ENCODE measurements at regions not wholly inside any gene's neighbourhood (a gene's known extent, or its start where the extent isn't known, plus 50 kb on each side); places are given as distances from the start of the nearest gene placed in this dataset.

GRCh38 chrX:11039926-11040325 is 71.2 kb upstream of the HCCS start:
- Histone ChIP-seq H3K79me2 (ENCODE audit: control insufficient read depth, low read length) (no peaks in the 10 kb centered on the region), H3K4me2 (ENCODE audit: low read length) (no peak overlapping the region), H4K20me1 (ENCODE audit: control insufficient read depth, insufficient read depth, low read depth, low read length) (no peaks in the 10 kb centered on the region), H3K27me3 (ENCODE audit: control insufficient read depth, low read length) (no peaks in the 10 kb centered on the region), H3K4me1 (ENCODE audit: control insufficient read depth, low read length) (no peaks in the 10 kb centered on the region), H3K9me3 (ENCODE audit: control insufficient read depth, insufficient read depth, low read length) (no peaks in the 10 kb centered on the region), H3F3A (ENCODE audit: control insufficient read depth, insufficient read depth) (no peaks in the 10 kb centered on the region), H3K9me2 (replicated peaks; ENCODE audit: control insufficient read depth, low read length) (no peaks in the 10 kb centered on the region), H3K27ac (ENCODE audit: low read depth, low read length) (no peak overlapping the region), H3K4me3 (ENCODE audit: low read length) (no peak overlapping the region), H3K36me3 (ENCODE audit: control insufficient read depth, low read length) (no peaks in the 10 kb centered on the region)
- TF ChIP-seq CTCF (IDR thresholded peaks at IDR 0.05; ENCODE audit: low read depth, low read length, poor library complexity, severe bottlenecking) (no peak), EZH2phosphoT487 (IDR thresholded peaks at IDR 0.05; ENCODE audit: borderline replicate concordance, low read length) (no peak)

- H3K9me2 ChIP-seq (replicated peaks; ENCODE audit: control insufficient read depth, low read length), result no peaks in the 10 kb centered on the region
- no peak overlapping the region for H3K27ac ChIP-seq (ENCODE audit: low read depth, low read length)
- no peaks in the 10 kb centered on the region for H3K27me3 ChIP-seq (ENCODE audit: control insufficient read depth, low read length)
- H4K20me1 ChIP-seq (ENCODE audit: control insufficient read depth, insufficient read depth, low read depth, low read length), result no peaks in the 10 kb centered on the region
- TF ChIP-seq CTCF (IDR thresholded peaks at IDR 0.05; ENCODE audit: low read depth, low read length, poor library complexity, severe bottlenecking) (no peak), EZH2phosphoT487 (IDR thresholded peaks at IDR 0.05; ENCODE audit: borderline replicate concordance, low read length) (no peak)
- H3K36me3 ChIP-seq (ENCODE audit: control insufficient read depth, low read length), result no peaks in the 10 kb centered on the region
- no peak overlapping the region for H3K4me2 ChIP-seq (ENCODE audit: low read length)
- H3K4me1 ChIP-seq (ENCODE audit: control insufficient read depth, low read length), result no peaks in the 10 kb centered on the region
- no peaks in the 10 kb centered on the region for H3K79me2 ChIP-seq (ENCODE audit: control insufficient read depth, low read length)
- H3F3A ChIP-seq (ENCODE audit: control insufficient read depth, insufficient read depth), result no peaks in the 10 kb centered on the region
- H3K9me3 ChIP-seq (ENCODE audit: control insufficient read depth, insufficient read depth, low read length), result no peaks in the 10 kb centered on the region
- no peak overlapping the region for H3K4me3 ChIP-seq (ENCODE audit: low read length)
Observed at GRCh38 chrX:11040405-11040804, 70.7 kb upstream of the HCCS start.

GRCh38 chrX:11040996-11041395 is 70.1 kb upstream of the HCCS start:
- Histone ChIP-seq H3K4me3 (ENCODE audit: low read length) (no peak overlapping the region), H3K4me2 (ENCODE audit: low read length) (no peak overlapping the region), H3K36me3 (ENCODE audit: control insufficient read depth, low read length) (no peaks in the 10 kb centered on the region), H3F3A (ENCODE audit: control insufficient read depth, insufficient read depth) (no peaks in the 10 kb centered on the region), H3K27ac (ENCODE audit: low read depth, low read length) (no peak overlapping the region), H3K79me2 (ENCODE audit: control insufficient read depth, low read length) (no peaks in the 10 kb centered on the region), H4K20me1 (ENCODE audit: control insufficient read depth, insufficient read depth, low read depth, low read length) (no peaks in the 10 kb centered on the region), H3K9me2 (replicated peaks; ENCODE audit: control insufficient read depth, low read length) (no peaks in the 10 kb centered on the region), H3K9me3 (ENCODE audit: control insufficient read depth, insufficient read depth, low read length) (no peaks in the 10 kb centered on the region), H3K4me1 (ENCODE audit: control insufficient read depth, low read length) (no peaks in the 10 kb centered on the region), H3K27me3 (ENCODE audit: control insufficient read depth, low read length) (no peaks in the 10 kb centered on the region)
- TF ChIP-seq CTCF (IDR thresholded peaks at IDR 0.05; ENCODE audit: low read depth, low read length, poor library complexity, severe bottlenecking), result no peak
- no peak for TF ChIP-seq EZH2phosphoT487 (IDR thresholded peaks at IDR 0.05; ENCODE audit: borderline replicate concordance, low read length)

GRCh38 chrX:11050013-11050412 is 61.1 kb upstream of the HCCS start:
- no peaks in the 10 kb centered on the region for H3K9me2 ChIP-seq (replicated peaks; ENCODE audit: control insufficient read depth, low read length)
- no peaks in the 10 kb centered on the region for H3K9me3 ChIP-seq (ENCODE audit: control insufficient read depth, insufficient read depth, low read length)
- H3K27me3 ChIP-seq (ENCODE audit: control insufficient read depth, low read length), result no peaks in the 10 kb centered on the region
- H3K4me3 ChIP-seq (ENCODE audit: low read length), result no peak overlapping the region
- H4K20me1 ChIP-seq (ENCODE audit: control insufficient read depth, insufficient read depth, low read depth, low read length), result no peaks in the 10 kb centered on the region
- H3K4me1 ChIP-seq (ENCODE audit: control insufficient read depth, low read length), result no peaks in the 10 kb centered on the region
- H3K27ac ChIP-seq (ENCODE audit: low read depth, low read length), result no peak overlapping the region
- no peak overlapping the region for H3K4me2 ChIP-seq (ENCODE audit: low read length)
- H3F3A ChIP-seq (ENCODE audit: control insufficient read depth, insufficient read depth), result no peaks in the 10 kb centered on the region
- TF ChIP-seq EZH2phosphoT487 (IDR thresholded peaks at IDR 0.05; ENCODE audit: borderline replicate concordance, low read length), result no peak
- TF ChIP-seq CTCF (IDR thresholded peaks at IDR 0.05; ENCODE audit: low read depth, low read length, poor library complexity, severe bottlenecking), result no peak
- no peaks in the 10 kb centered on the region for H3K36me3 ChIP-seq (ENCODE audit: control insufficient read depth, low read length)
- H3K79me2 ChIP-seq (ENCODE audit: control insufficient read depth, low read length), result no peaks in the 10 kb centered on the region

Data from DOHH2 (cell line).